Keratinocyte (primary cell): ENCODE measurements at regions not wholly inside any gene's neighbourhood (a gene's known extent, or its start where the extent isn't known, plus 50 kb on each side); places are given as distances from the start of the nearest gene placed in this dataset.

Source experiments
- DNase-seq: peaks from one replicate; pipeline ENCODE4 v3.0.0-alpha.2; 2011; ENCODE audit warnings: low read depth, missing footprints, low spot score
- FAIRE-seq: peaks from 2 replicates; lab custom pipeline; 2011; peaks lifted over from hg19 to GRCh38; lab: Jason Lieb, UNC
- H2AFZ ChIP-seq: 2 replicates; pipeline ENCODE4 v1.6.0; 2012; ENCODE audit warnings: low read length, control low read depth, inconsistent platforms; ENCODE audit not compliant: control insufficient read depth
- H3K27ac ChIP-seq: 2 replicates; pipeline ENCODE4 v1.5.1; 2011; ENCODE audit warnings: low read length; ENCODE audit not compliant: control insufficient read depth, insufficient read depth
- H3K27me3 ChIP-seq: 3 replicates; pipeline ENCODE4 v1.6.0; 2011; ENCODE audit warnings: low read length; ENCODE audit not compliant: control insufficient read depth, insufficient read depth; ENCODE audit errors: extremely low read depth
- H3K36me3 ChIP-seq, 2 experiments: 2 replicates in 1 of 2; 3 replicates in 1 of 2; pipeline ENCODE4 v1.5.1; 2011; ENCODE audit warnings: low read length in 2 of 2, mild to moderate bottlenecking in 1 of 2; ENCODE audit not compliant: control insufficient read depth in 2 of 2, insufficient read depth in 2 of 2; ENCODE audit errors: extremely low read depth in 1 of 2
- H3K4me1 ChIP-seq: 3 replicates; pipeline ENCODE4 v1.5.1; 2011; ENCODE audit warnings: low read length; ENCODE audit not compliant: control insufficient read depth, insufficient read depth; ENCODE audit errors: extremely low read depth
- H3K4me2 ChIP-seq: 3 replicates; pipeline ENCODE4 v1.6.0; 2011; ENCODE audit warnings: low read depth, low read length; ENCODE audit not compliant: control insufficient read depth, insufficient read depth; ENCODE audit errors: extremely low read depth
- H3K4me3 ChIP-seq, 3 experiments: fragments of 200-600 bp in 1 of 3; sonication (generic) in 1 of 3; 2 replicates in 2 of 3; 3 replicates in 1 of 3; pipeline ENCODE4 v1.5.1; 2011 to 2016; ENCODE audit warnings: low read length in 3 of 3, mild to moderate bottlenecking in 3 of 3, control low read depth in 2 of 3, inconsistent platforms in 1 of 3, low read depth in 1 of 3, mixed read lengths in 1 of 3, mixed run types in 1 of 3, moderate library complexity in 1 of 3; ENCODE audit not compliant: control insufficient read depth in 2 of 3, insufficient read depth in 2 of 3; ENCODE audit errors: extremely low read depth in 1 of 3
- H3K79me2 ChIP-seq: 2 replicates; pipeline ENCODE4 v1.6.0; 2012; ENCODE audit warnings: low read length; ENCODE audit not compliant: control insufficient read depth, insufficient read depth
- H3K9ac ChIP-seq: 3 replicates; pipeline ENCODE4 v1.6.0; 2011; ENCODE audit warnings: low read length; ENCODE audit not compliant: control insufficient read depth, insufficient read depth; ENCODE audit errors: extremely low read depth
- H3K9me1 ChIP-seq: 3 replicates; pipeline ENCODE4 v1.6.0; 2011; ENCODE audit warnings: low read length; ENCODE audit not compliant: control insufficient read depth, insufficient read depth; ENCODE audit errors: extremely low read depth
- H3K9me3 ChIP-seq: 2 replicates; pipeline ENCODE4 v1.5.1; 2012; ENCODE audit warnings: low read depth, low read length; ENCODE audit not compliant: control insufficient read depth
- H4K20me1 ChIP-seq: 3 replicates; pipeline ENCODE4 v1.6.0; 2011; ENCODE audit warnings: low read length; ENCODE audit not compliant: control insufficient read depth, insufficient read depth; ENCODE audit errors: extremely low read depth
- CTCF ChIP-seq, 3 experiments: IDR thresholded peaks in 1 of 3; conservative IDR thresholded peaks in 1 of 3; optimal IDR thresholded peaks in 1 of 3; 2 replicates in 2 of 3; 3 replicates in 1 of 3; pipeline versions ENCODE3 to v1.5.1; 2011; ENCODE audit warnings: low read length in 3 of 3, mild to moderate bottlenecking in 3 of 3, moderate library complexity in 2 of 3, control low read depth in 1 of 3, inconsistent platforms in 1 of 3; ENCODE audit not compliant: insufficient read depth in 2 of 3; ENCODE audit errors: extremely low read depth in 1 of 3
- EZH2 ChIP-seq: IDR thresholded peaks from one replicate; pipeline ENCODE4 v1.6.1; 2012; ENCODE audit warnings: inconsistent platforms, mild to moderate bottlenecking, low read length, moderate library complexity
- dilution Hi-C: fragments of 300-500 bp; cut with MboI; formaldehyde crosslinking; loops from one replicate; pipeline ENCODE4 v1.7.0; 2020; ENCODE audit warnings: low sequenced_read_pairs; ENCODE audit not compliant: extremely low pct_ligation_motif_present

DNA sequence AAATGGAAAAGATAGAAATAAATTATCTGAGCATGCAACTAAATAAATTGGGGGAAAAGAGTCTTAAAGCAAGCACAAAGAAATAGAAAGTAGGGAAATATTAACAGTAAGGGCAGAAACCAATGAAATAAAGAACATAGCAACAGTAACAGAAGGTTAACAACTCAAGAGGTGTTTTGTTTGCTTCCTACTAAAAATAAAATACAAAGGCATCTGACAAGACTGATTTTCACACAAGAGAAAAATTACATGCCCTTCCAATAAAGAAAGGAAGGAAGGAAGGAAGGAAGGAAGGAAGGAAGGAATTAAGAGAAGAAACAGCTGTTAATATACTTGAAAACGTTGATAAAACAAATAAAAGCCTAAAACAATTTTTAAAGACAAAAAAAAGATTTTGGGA, 240.2 kb downstream of the SEC16B start:
- FAIRE-seq, result no peak

DNA sequence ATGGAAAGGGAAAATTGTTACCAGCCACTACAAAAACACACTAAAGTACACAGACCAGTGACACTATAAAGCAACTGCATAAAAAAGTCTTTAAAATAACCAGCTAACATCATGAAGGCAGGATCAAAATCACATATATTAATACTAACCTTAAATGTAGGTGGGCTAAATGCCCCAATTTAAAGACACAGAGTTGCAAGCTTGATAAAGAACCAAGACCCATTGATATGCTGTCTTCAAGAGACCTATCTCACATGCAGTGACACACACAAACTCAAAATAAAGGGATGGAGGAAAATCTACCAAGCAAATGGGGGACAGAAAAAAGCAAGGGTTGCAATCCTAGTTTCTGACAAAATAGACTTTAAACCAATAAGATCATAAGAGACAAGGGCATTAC, 246.3 kb downstream of the SEC16B start:
- DNase-seq, result no peak
- no peak for TF ChIP-seq CTCF (optimal IDR thresholded peaks at IDR 0.05 in 1 of 3, IDR thresholded peaks at IDR 0.05 in 1 of 3, conservative IDR thresholded peaks at IDR 0.05 in 1 of 3; ENCODE audit: extremely low read depth in 1 of 3, insufficient read depth in 2 of 3, low read length in 3 of 3)
- TF ChIP-seq EZH2, result no peak
- Histone ChIP-seq H3K4me1 (no peaks in the 10 kb centered on the region), H3K9me1 (no peaks in the 10 kb centered on the region), H3K9ac (no peak overlapping the region), H3K4me3 (no peak overlapping the region), H3K9me3 (no peaks in the 10 kb centered on the region), H3K27me3 (no peaks in the 10 kb centered on the region), H3K27ac (no peak overlapping the region), H2AFZ (no peak overlapping the region), H3K36me3 (no peaks in the 10 kb centered on the region), H3K79me2 (no peaks in the 10 kb centered on the region), H3K4me2 (no peak overlapping the region), H4K20me1 (no peaks in the 10 kb centered on the region)
- no peak for FAIRE-seq
- dilution Hi-C loops, result no loop called here

More for the DNA sequence above, 240.2 kb downstream of the SEC16B start:
- Histone ChIP-seq H3K9me3 (no peaks in the 10 kb centered on the region), H2AFZ (no peak overlapping the region), H4K20me1 (no peaks in the 10 kb centered on the region), H3K4me3 (no peak overlapping the region), H3K4me1 (no peaks in the 10 kb centered on the region), H3K27me3 (no peaks in the 10 kb centered on the region), H3K4me2 (no peak overlapping the region), H3K27ac (no peak overlapping the region), H3K36me3 (no peaks in the 10 kb centered on the region), H3K79me2 (no peaks in the 10 kb centered on the region), H3K9me1 (no peaks in the 10 kb centered on the region), H3K9ac (no peak overlapping the region)
- TF ChIP-seq CTCF (optimal IDR thresholded peaks at IDR 0.05 in 1 of 3, IDR thresholded peaks at IDR 0.05 in 1 of 3, conservative IDR thresholded peaks at IDR 0.05 in 1 of 3; ENCODE audit: extremely low read depth in 1 of 3, insufficient read depth in 2 of 3, low read length in 3 of 3), result no peak
- no peak for TF ChIP-seq EZH2
- dilution Hi-C loops, result no loop called here
- no peak for DNase-seq
